ENCODE measurements at regions not wholly inside any gene's neighbourhood (a gene's known extent, or its start where the extent isn't known, plus 50 kb on each side); places are given as distances from the start of the nearest gene placed in this dataset.

- H3K4me1 ChIP-seq: peaks cover 0 to 3% (median 1%) of the 10 kb centered on the region in 4 donors
- peaks cover 0 to 31% (median 0%) of the 10 kb centered on the region in 4 donors for H3K27me3 ChIP-seq
- TF ChIP-seq CTCF (IDR thresholded peaks at IDR 0.05) (no peak), POLR2A (IDR thresholded peaks at IDR 0.05; ENCODE audit: low read depth) (no peak), EP300 (IDR thresholded peaks at IDR 0.05) (no peak), POLR2AphosphoS5 (IDR thresholded peaks at IDR 0.05) (no peak)
- H3K36me3 ChIP-seq: no peaks in the 10 kb centered on the region
- 49% methylated on average over 7 of the region's 7 CpGs for WGBS
- peak; percentile 55 for DNase-seq (ENCODE audit: extremely low spot score)
- no peaks in the 10 kb centered on the region for H3K9me3 ChIP-seq
- H3K4me3 ChIP-seq: no peak overlapping the region
- H3K27ac ChIP-seq (replicated peaks in 1 of 4): no peak overlapping the region
- intact Hi-C loops (cut with DNase I): loop anchor here (2.0 to 5.0 kb wide), 2 partner anchors 346 to 662 kb away; no protein-coding TSS in a partner anchor
Measured at GRCh38 chr20:22684763-22685443, 100.5 kb upstream of the FOXA2 start.

- DNase-seq (ENCODE audit: extremely low spot score): peak; percentile 29
- H3K36me3 ChIP-seq: no peaks in the 10 kb centered on the region
- intact Hi-C loops (cut with DNase I): loop anchor here (5.0 kb wide), 1 partner anchor 661 kb away; no protein-coding TSS in a partner anchor
- H3K27me3 ChIP-seq: peaks cover 0 to 40% (median 0%) of the 10 kb centered on the region in 4 donors
- peak in 1 of 2 donors; percentile 39 for TF ChIP-seq POLR2AphosphoS5 (IDR thresholded peaks at IDR 0.05)
- TF ChIP-seq EP300 (IDR thresholded peaks at IDR 0.05): no peak
- no peak overlapping the region for H3K27ac ChIP-seq (replicated peaks in 1 of 4)
- no peaks in the 10 kb centered on the region for H3K9me3 ChIP-seq
- H3K4me1 ChIP-seq: peaks cover 0 to 3% (median 1%) of the 10 kb centered on the region in 4 donors
- 42% methylated on average over 7 of the region's 7 CpGs for WGBS
- H3K4me3 ChIP-seq: no peak overlapping the region
Measured at GRCh38 chr20:22686097-22686496, 101.7 kb upstream of the FOXA2 start.

- Histone ChIP-seq H3K27me3 (peaks cover 0 to 38% (median 0%) of the 10 kb centered on the region in 4 donors), H3K4me3 (no peak overlapping the region), H3K4me1 (peaks cover 0 to 9% (median 7%) of the 10 kb centered on the region in 4 donors), H3K9me3 (no peaks in the 10 kb centered on the region), H3K36me3 (no peaks in the 10 kb centered on the region), H3K27ac (replicated peaks in 1 of 4) (no peak overlapping the region)
- TF ChIP-seq CTCF (IDR thresholded peaks at IDR 0.05) (no peak), EP300 (IDR thresholded peaks at IDR 0.05) (no peak), POLR2A (IDR thresholded peaks at IDR 0.05; ENCODE audit: low read depth) (no peak), POLR2AphosphoS5 (IDR thresholded peaks at IDR 0.05) (no peak)
- 88% methylated on average over 6 of the region's 6 CpGs for WGBS
- intact Hi-C loops (cut with DNase I): loop anchor here (5.0 kb wide), 1 partner anchor 659 kb away; no protein-coding TSS in a partner anchor
- peak; percentile 85 for DNase-seq (ENCODE audit: extremely low spot score)
Measured at GRCh38 chr20:22687676-22688349, 103.4 kb upstream of the FOXA2 start.

GRCh38 chr20:22688485-22688884, 104.1 kb upstream of the FOXA2 start:
- Histone ChIP-seq H3K27ac (replicated peaks in 1 of 4) (no peak overlapping the region), H3K36me3 (no peaks in the 10 kb centered on the region), H3K4me1 (peaks cover 0 to 9% (median 7%) of the 10 kb centered on the region in 4 donors), H3K27me3 (peaks cover 0 to 32% (median 0%) of the 10 kb centered on the region in 4 donors), H3K4me3 (no peak overlapping the region), H3K9me3 (no peaks in the 10 kb centered on the region)
- TF ChIP-seq POLR2A (IDR thresholded peaks at IDR 0.05; ENCODE audit: low read depth) (no peak), CTCF (IDR thresholded peaks at IDR 0.05) (no peak), POLR2AphosphoS5 (IDR thresholded peaks at IDR 0.05) (no peak), EP300 (IDR thresholded peaks at IDR 0.05) (no peak)
- WGBS: 51% methylated on average over 2 of the region's 2 CpGs
- DNase-seq (ENCODE audit: extremely low spot score): peak; percentile 86
- intact Hi-C loops (cut with DNase I): loop anchor here (5.0 kb wide), 1 partner anchor 659 kb away; no protein-coding TSS in a partner anchor

- no peaks in the 10 kb centered on the region for H3K9me3 ChIP-seq
- 86% methylated on average over 2 of the region's 5 CpGs for WGBS
- H3K36me3 ChIP-seq: no peaks in the 10 kb centered on the region
- intact Hi-C loops (cut with DNase I): loop anchor here (5.0 kb wide), 1 partner anchor 658 kb away; no protein-coding TSS in a partner anchor
- TF ChIP-seq EP300 (IDR thresholded peaks at IDR 0.05) (no peak), POLR2AphosphoS5 (IDR thresholded peaks at IDR 0.05) (no peak), CTCF (IDR thresholded peaks at IDR 0.05) (no peak), POLR2A (IDR thresholded peaks at IDR 0.05; ENCODE audit: low read depth) (no peak)
- no peak overlapping the region for H3K4me3 ChIP-seq
- DNase-seq (ENCODE audit: extremely low spot score): peak; percentile 78
- H3K4me1 ChIP-seq: peaks cover 0 to 8% (median 7%) of the 10 kb centered on the region in 4 donors
- peaks cover 0 to 26% (median 0%) of the 10 kb centered on the region in 4 donors for H3K27me3 ChIP-seq
- H3K27ac ChIP-seq (replicated peaks in 1 of 4): no peak overlapping the region
Measured at GRCh38 chr20:22689266-22689665, 104.9 kb upstream of the FOXA2 start.
